Endometrium (tissue), 2 donors: ENCODE measurements at regions not wholly inside any gene's neighbourhood (a gene's known extent, or its start where the extent isn't known, plus 50 kb on each side); places are given as distances from the start of the nearest gene placed in this dataset.

Source experiments
- FAIRE-seq: peaks from 2 replicates; lab custom pipeline; 2012; peaks lifted over from hg19 to GRCh38; lab: Jason Lieb, UNC
- donor health status: control.
- donor health status: control.

DNA sequence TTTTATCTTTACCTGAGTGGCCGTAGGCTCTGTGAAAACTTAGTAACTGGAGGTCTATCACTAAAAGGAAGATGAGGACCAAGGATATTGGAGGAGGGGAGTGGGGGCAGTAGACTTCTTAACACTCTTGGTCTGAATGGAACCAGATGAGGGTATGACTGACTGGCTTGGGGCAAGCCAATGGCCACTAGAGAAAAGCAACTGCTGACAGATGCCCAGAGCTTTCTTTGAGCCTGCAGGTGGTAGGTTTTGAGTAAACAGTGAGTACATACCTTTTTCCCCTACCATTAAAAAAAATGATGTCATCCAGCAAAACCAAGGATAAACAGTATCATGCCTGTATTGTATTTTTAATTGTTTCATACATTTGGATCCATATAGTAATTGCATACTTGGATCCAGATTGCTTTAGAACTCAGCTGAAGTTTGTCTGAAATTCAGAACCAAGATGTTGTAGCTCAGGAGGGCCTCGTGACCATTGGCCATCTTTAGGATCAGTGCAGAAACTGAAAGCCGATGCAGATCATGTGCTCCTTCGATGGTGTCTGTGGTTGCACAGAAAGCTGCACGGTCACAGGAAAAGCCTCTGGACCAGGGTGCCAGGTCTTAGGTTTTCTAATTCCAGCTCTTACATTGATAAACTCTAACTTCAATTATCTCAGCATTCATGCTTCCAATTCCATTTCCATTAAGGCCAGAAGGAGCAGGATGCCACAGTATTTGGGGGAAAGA lies 131.0 kb downstream of the PDGFRA start:
- FAIRE-seq: no peak

DNA sequence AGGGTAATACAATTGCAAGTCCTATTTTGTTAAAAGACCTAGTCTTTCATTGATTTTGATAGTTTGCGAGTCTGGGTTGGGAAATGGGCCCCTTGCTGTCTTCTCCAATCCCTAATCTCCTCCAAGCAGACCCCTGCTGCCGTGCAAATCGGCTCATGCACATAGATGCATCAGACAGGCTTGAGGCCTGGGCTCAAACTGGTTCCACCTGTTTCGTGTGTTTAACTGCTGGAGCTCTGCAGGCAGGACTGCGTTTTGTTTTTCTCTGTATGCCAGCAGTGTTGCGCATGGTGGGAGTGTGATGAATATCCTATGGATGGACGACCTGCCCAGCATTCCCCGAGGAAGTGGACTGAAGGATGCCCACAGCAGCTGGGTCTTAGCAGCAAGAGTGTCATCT lies 133.9 kb downstream of the PDGFRA start:
- FAIRE-seq: no peak

- FAIRE-seq: no peak
Observed at GRCh38 chr4:54365691-54366090, 136.6 kb downstream of the PDGFRA start.

GRCh38 chr4:54367059-54367458 lies 138.0 kb downstream of the PDGFRA start:
- FAIRE-seq: no peak

GRCh38 chr4:54368281-54369265 lies 139.5 kb downstream of the PDGFRA start:
- no peak for FAIRE-seq

- FAIRE-seq: no peak
Observed at GRCh38 chr4:54371173-54371572, 142.1 kb downstream of the PDGFRA start.

DNA sequence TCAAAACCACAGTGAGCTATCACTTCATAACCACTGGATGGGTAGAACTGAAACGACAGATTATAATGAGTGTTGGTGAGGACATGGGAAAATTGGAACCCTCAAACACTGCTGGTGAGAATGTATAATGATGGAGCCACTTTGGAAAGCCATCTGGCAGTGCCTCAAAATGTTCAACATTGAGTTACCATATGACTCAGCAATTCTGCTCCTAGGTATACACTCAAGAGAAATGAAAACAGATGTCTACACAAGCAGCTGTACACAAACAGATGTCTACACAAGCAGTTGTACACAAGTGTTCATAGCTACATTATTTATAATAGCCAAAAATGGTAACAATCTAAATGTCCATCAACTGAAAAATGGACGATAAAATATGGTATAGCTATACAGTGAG lies 143.9 kb downstream of the PDGFRA start:
- no peak for FAIRE-seq

DNA sequence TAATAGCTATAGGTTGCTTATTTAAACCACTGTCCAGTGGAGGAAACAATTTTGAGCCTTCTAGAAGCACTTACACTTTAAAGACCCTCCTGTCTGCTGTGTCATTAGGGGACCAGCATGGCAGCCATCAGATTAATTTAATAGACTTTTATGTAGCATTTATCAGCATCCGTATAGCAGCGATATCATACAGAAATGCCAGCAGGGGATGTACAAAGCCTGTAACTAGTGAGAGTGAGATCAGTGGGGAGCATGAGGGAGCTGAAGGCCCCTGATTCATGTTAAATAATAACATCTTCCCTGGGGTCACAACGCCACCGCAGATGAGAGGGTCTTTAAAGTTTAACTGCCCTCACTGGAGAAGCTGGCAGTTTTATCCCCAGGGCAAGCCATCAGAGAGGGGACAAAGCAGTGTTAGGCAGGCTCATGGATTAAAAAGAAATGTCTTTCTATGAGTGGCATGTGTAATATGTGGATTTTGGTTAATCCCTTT lies 144.7 kb downstream of the PDGFRA start:
- no peak for FAIRE-seq

- no peak for FAIRE-seq
Observed at GRCh38 chr4:54378461-54378860, 149.4 kb downstream of the PDGFRA start.

GRCh38 chr4:54384152-54384551 lies 155.1 kb downstream of the PDGFRA start:
- no peak for FAIRE-seq

DNA sequence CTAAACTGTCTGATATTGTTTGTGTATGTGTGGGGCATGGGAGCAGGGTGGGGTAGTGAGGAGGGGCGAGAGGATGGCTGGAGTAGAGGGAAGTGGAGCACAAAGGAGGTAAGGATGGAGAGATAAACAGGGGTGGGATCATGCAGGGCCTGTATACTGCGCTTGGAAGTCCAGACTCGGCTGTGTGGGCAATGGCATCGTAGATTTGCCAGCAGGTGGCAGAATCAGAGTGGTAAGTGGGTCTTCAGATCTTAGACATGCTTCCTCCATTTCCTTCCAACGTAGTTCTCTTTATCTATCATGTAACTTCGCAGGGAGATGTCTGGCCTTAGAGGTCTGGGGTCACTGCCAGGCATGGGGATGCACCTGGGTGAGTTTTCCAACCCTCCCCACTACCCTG lies 155.5 kb downstream of the PDGFRA start:
- FAIRE-seq: no peak

DNA sequence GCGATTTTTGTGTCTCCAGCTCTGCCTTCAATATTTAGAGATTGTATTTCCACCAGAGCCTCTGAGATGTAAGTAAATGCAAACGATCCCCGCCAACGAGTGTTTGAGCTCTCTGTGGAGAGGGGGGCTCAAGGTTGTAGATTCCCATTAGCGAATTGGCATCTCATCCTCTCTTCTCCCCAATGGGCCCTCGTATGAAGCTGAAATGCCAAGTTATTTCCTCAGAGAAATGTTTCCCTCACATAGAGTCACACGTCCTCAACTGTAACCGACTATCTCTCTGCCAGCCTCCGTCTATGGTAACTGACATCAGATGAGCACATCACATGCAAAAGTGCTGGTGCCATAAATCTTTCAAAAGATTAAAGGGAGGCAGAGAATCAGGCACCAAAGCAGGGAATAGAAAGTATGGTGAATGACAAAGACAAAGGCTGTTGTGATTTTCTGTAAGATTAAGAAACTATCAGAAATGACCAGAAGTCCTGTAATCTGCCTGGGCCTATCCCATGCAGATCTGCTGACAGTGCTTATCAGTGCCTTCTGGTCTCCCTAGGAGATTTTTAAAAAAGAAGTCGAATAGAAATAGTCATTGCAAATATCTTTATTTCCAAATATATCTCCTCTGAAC lies 157.1 kb downstream of the PDGFRA start:
- FAIRE-seq: no peak

- no peak for FAIRE-seq
Observed at GRCh38 chr4:54386693-54387092, 157.6 kb downstream of the PDGFRA start.

- FAIRE-seq: no peak
Observed at GRCh38 chr4:54390670-54391069, 161.6 kb downstream of the PDGFRA start.

GRCh38 chr4:54391104-54391503 lies 162.0 kb downstream of the PDGFRA start:
- no peak for FAIRE-seq

DNA sequence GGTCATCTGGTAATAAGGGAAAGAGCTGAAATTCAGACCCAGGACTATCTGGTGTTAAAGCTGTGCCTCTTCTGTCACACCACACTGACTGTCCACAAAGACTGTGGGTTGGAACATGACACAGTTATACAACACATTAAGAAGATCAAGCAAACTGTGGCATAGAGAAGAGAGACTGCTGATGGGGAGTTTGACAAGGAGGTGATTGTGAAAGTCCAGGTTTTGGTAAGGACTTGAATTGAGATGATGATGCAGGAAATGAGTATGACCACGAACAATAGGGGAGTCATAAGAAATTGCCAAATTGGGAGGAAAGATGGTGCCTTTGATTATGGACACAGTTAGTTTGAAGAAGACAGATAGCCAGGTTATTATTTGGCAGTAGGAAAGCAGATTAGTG lies 163.4 kb downstream of the PDGFRA start:
- FAIRE-seq: no peak

DNA sequence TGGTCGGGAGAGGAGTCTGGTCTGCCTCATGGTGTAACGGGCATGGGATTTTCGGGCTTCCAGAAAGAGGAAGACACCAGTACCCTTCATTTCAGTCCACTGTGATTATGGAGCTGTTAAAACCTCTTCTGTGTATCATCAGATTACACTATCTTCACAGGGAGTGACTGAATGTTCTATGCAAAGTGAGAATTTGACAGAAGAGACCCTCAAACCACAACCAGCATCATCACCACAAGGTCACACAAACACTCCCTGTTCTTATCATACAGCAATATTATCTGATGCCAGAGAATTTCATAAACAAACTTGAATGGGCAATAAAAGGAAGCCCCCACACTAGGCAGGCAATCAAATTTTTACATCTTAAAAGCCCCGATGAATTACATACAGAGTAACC lies 164.2 kb downstream of the PDGFRA start:
- FAIRE-seq: no peak

DNA sequence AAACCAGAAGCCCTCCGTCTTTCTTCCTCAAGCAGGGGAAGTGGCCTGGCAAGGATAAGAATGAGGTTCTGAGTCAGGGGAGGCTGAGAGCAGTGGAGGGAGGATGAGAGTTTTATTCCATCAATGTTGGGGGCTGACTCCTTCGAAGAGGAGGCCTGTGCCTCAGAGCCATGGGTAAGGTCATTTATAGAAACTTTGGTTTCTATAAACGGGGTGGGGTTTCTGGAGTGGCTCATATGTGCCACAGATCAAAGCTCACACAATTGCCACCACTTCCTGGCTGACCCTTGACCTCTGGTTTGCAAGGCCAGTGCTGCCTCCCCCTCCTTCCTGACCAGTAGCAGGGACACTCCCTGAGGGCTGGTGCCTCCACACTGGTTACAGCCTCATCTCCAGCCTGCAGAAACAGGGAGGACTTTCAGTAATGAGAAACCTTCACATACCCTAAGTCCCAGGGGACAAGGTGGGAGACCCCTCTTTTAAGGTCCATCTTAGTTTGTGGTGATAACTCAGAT lies 166.0 kb downstream of the PDGFRA start:
- no peak for FAIRE-seq

- FAIRE-seq: no peak
Observed at GRCh38 chr4:54400188-54400587, 171.1 kb downstream of the PDGFRA start.

DNA sequence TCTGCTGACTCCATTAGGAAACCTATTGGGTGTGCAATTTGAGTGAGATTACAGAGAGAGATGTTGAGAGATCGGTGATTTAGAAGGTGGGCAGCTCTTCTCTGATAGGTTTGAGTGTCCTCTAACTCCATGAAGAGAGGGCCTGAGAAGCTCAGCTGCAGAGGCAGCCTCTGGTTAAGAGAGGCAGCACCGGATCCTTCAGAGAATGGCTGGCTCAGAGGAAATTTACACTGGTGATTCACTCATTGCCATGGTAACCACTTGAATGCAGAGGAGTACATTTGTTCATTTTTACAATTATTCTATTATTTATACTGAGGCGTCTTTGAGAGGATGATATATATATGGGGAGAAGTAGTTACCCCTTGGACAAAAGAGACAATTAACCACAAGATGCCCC lies 171.7 kb downstream of the PDGFRA start:
- no peak for FAIRE-seq

- FAIRE-seq: no peak
Observed at GRCh38 chr4:54402880-54403480, 173.9 kb downstream of the PDGFRA start.
